ENCODE measurements at regions not wholly inside any gene's neighbourhood (a gene's known extent, or its start where the extent isn't known, plus 50 kb on each side); places are given as distances from the start of the nearest gene placed in this dataset.
A peak's percentile ranks its signal among the peaks of the same experiment; 100 is the strongest.

DNA sequence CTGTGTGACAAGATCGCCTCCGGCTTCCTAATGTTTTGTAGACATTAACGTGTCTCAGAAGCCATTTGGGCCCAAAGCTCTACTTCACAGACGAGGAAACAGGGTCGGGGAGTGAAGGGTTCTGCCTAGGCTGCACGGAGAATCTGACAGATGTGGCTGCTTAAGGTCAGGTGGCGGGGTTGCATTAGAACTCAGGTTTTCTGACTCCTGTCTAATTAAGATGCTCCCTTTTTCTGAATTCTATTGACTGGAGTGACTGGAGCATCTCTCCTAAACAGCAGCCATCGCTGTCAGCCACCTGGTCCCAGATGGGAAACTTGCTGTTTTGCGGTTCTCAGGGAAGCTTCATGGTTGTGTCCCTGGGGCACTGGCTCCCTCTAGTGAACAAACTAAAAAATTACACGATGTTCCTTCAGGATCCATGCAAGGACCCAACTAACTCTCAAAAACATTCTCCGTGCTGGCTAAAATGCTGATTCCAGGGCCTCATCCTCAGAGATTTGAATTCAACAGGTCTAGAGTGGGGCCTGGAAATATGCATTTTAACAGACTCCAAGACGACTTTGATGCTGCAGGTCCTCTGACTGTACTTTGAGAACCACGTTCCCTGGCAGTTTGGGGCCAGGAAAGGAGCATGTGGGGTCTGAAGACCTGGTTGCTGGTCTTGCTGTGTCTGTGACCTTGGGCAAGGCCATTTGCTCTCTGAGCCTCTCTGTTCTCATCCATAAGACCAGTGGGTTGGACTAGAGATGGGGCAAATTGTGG lies 117.4 kb downstream of the IRF8 start:
- DNase-seq (ENCODE audit: insufficient read length, low spot score) = peak; percentile 74
- peak; percentile 72 for FAIRE-seq

GRCh38 chr16:86018071-86018470 lies 119.1 kb downstream of the IRF8 start:
- FAIRE-seq (no peak), DNase-seq (ENCODE audit: insufficient read length, low spot score) (no peak)

GRCh38 chr16:86018487-86018886 lies 119.5 kb downstream of the IRF8 start:
- DNase-seq (ENCODE audit: insufficient read length, low spot score) = no peak
- no peak for FAIRE-seq

- FAIRE-seq (no peak), DNase-seq (ENCODE audit: insufficient read length, low spot score) (no peak)
These were observed 120.0 kb downstream of the IRF8 start for GRCh38 chr16:86018941-86019340.

- FAIRE-seq (peak; percentile 33), DNase-seq (ENCODE audit: insufficient read length, low spot score) (no peak)
These were observed 120.6 kb downstream of the IRF8 start for GRCh38 chr16:86019446-86020047.

- FAIRE-seq = no peak
- DNase-seq (ENCODE audit: insufficient read length, low spot score) = no peak
These were observed 122.0 kb downstream of the IRF8 start for GRCh38 chr16:86020971-86021370.

DNA sequence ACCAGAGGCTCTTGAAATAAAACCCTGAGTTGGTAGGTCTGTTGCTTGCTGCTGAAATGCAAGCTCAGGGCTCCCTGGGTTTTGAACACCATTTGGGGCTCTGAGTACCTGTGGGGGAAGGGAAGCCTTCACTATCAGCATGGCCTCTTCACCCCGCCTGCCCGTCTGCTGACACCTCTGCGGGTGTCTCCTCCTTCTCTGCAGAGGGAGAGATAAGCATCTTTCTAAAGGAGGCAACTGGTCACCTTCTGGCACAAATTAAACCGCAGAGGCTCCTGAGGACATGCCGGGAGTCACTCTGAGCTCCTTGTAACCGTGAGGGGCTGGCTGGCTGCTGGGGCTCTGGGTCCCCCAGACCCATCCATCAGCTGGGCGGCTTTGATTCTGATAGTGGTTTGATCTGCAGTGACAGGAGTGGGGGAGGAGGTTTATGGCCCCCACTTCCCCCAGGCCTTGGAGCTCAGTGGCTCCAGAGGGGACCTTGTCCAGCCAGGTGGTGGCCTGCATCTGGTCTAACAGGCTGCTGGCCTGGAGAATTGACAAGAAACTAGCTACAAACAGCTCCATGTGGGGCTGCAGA lies 123.5 kb downstream of the IRF8 start:
- no peak for FAIRE-seq
- DNase-seq (ENCODE audit: insufficient read length, low spot score) = no peak

DNA sequence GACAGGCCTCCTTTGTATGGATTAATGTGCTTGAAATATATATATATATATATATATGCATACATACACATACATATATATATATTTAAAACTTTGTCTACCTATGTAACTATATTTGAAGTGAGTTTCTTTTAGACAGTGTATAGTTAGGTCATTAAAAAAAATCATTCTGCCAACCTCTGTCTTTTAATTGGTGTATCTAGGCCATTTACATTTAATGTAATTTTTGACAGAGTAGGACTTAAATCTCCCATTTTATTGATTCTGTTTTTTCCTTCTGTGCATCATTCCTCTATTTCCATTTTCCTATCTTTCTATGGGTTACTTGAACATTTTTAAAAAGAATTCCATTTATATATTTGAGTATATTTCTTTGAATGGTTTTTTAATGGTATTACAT lies 125.2 kb downstream of the IRF8 start:
- FAIRE-seq = no peak

DNA sequence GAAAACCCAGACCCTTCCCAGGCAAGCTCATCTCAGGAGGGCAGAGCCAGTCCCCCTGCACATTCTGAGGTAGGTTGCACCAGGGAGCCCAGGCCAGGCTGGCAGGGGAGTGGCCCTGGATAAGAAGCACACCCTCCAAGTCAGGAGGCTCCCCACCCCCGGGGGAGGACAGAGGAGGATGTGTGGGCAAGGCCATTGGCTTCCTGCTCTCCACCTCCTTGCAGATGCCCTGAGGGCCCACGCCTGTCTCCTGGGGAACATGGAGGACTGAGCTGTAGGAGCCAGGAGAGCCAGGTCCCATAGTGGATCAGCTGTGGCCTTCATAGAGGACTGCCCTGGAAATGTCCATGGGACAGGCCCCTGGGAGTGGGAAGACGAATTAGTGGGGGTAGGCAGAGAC lies 126.7 kb downstream of the IRF8 start:
- DNase-seq (ENCODE audit: insufficient read length, low spot score) (no peak), FAIRE-seq (no peak)

More for the DNA sequence above, 125.2 kb downstream of the IRF8 start:
- DNase-seq (ENCODE audit: insufficient read length, low spot score) = no peak

DNA sequence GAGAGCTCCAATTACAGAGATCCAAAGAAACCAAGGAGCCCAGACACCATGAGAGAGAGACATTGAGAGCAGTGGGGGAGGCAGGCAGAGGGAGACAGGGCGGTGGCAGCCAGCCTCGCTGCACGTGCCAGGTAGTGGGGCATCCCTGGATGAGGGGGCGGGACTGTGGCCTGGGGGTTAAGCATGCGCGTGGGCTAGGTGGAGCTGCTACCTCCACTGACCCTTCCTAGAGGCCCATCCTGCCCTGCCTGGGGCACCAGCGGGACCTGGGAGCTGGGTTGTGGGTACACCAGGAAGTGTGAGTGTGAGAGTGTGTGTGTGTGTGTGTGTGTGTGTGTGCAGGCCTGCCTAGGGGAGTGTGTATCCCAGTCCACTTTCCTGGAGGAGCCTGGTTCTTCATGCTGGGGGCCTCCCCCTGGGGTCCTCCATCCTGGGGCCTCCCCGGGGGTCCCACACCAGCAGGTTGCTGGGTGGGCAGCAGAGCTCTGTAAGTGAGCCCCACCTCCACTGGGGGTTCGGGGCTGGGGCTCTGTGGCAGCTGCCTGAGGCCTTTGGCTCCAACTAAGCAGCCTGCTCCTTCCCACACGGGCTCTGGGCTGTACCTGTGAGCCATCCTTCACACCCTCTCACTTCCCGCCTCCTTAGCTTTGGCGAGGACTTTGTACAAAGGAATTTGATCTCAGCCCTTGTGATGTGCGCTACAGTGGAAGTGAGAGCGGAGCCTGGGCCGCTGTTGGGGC lies 127.4 kb downstream of the IRF8 start:
- DNase-seq (ENCODE audit: insufficient read length, low spot score) = no peak
- FAIRE-seq = no peak

DNA sequence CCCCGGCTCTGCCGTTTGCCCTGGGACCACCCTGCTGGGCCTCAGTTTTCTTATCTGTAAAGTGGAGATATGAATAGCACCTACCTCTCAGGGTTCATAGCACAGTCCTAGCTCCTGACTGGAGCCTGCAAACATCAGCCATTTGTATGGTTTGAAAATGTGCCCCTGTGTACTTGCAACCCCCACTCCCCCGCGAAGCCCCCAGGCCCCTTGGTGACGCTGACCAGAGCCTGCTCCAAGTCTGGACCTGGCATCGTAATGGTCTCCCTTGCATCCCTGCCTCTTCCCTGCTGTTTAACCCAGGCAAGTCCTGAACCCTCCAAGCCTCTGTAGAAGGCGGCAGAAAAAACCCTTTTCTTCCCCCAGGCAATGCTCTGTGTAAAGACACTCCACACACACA lies 128.0 kb downstream of the IRF8 start:
- DNase-seq (ENCODE audit: insufficient read length, low spot score) = no peak
- no peak for FAIRE-seq

GRCh38 chr16:86027373-86028126 lies 128.6 kb downstream of the IRF8 start:
- DNase-seq (ENCODE audit: insufficient read length, low spot score) (no peak), FAIRE-seq (no peak)

DNA sequence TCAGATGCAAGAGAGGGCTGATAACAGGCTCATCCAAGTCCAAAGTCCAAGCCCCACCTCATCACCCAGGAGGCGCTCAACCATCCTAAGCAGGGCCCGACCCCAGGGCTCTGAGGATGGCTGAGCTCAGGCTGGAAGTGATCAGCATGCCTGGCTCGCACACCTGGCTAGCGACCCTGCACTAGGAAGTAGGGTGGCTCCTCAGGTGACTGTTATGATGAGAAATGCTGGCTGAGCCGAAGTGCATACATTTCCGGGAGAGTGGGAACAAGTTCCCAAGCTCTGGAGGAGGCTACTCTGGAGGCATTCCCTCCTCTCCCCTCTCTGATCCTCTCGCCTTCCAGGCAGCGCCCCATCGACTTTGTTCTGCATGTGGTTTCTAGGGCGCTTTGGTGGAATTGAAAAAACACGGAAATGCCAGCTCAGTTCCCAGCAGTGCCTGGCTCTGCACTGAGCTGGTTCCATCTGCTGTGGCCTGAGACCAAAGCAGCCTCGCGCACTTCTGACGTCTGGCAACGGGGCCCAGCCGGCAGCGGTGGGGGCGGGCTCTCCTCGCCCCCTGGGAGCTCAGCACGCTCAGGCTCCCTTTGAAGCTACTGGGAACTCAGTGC lies 130.3 kb downstream of the IRF8 start:
- FAIRE-seq = no peak
- DNase-seq (ENCODE audit: insufficient read length, low spot score) = no peak

DNA sequence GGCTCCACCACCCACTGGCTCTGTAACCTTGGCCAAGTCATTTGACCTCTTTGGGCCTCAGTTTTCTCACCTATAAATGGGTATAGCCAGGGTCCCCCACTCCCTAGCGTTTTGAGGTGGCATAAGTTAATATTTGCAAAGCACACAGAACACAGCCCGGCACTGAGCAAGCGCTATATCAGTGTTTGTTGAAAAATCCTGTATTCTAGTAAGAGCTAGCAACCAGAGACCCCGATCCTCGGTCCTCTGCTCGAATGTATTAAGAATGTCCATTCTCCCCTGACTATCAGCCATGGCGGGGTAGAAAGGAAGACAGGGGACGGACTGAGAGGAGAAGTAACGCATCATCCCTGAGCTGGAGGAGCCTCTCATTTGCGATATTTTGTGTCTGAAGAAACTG lies 131.2 kb downstream of the IRF8 start:
- no peak for FAIRE-seq
- DNase-seq (ENCODE audit: insufficient read length, low spot score) = no peak

DNA sequence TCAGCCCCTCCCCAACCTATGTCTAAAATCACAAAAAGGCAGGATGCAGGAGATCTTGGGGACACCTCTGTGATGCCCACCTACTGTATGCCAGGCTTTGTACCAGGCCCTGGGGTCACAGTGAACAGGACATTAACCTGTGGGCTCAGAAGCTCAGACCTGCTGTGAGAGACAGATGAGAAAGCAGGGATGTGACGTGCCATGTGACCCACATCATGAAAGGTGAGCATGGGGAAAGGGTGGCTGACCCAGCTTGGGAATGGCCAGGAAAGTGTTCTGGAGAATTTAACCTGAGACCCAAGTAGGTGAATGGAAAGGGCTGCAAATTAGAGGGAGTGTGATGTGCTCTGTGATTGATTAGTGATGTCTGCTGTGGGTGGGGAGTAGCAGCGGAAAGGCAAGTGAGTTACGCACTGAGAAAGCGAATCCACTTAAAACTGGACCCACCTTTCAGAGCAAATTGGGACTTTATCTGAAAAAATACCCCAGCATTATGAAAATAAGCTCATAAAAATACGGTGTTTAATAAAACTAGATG lies 132.2 kb downstream of the IRF8 start:
- FAIRE-seq (no peak), DNase-seq (ENCODE audit: insufficient read length, low spot score) (no peak)

GRCh38 chr16:86033016-86033474 lies 134.1 kb downstream of the IRF8 start:
- DNase-seq (ENCODE audit: insufficient read length, low spot score) (no peak), FAIRE-seq (no peak)

GRCh38 chr16:86033971-86034370 lies 135.0 kb downstream of the IRF8 start:
- no peak for FAIRE-seq
- no peak for DNase-seq (ENCODE audit: insufficient read length, low spot score)

- FAIRE-seq (no peak), DNase-seq (ENCODE audit: insufficient read length, low spot score) (no peak)
These were observed 135.5 kb downstream of the IRF8 start for GRCh38 chr16:86034421-86034919.

DNA sequence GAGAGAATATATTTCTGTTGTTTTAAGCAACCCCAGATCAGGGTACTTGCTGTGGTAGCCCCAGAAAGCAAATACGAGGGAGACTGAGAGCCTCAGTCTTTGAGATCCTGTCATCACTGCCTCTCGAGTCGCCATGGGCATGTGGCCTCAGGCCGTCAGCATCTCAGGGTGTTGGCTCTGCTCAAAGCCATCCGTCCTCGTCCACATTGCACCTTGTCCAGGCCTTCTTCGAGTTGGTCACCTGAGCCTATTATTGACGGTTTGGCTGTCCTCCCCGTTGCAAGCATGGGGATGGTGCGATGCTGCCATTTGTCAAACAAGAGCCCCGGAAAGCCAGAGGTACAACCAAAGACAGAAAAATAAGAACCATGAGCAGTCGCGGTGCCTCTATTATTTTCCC lies 136.9 kb downstream of the IRF8 start:
- FAIRE-seq (peak; percentile 31), DNase-seq (ENCODE audit: insufficient read length, low spot score) (no peak)
